ENCODE measurements at regions not wholly inside any gene's neighbourhood (a gene's known extent, or its start where the extent isn't known, plus 50 kb on each side); places are given as distances from the start of the nearest gene placed in this dataset.

DNA sequence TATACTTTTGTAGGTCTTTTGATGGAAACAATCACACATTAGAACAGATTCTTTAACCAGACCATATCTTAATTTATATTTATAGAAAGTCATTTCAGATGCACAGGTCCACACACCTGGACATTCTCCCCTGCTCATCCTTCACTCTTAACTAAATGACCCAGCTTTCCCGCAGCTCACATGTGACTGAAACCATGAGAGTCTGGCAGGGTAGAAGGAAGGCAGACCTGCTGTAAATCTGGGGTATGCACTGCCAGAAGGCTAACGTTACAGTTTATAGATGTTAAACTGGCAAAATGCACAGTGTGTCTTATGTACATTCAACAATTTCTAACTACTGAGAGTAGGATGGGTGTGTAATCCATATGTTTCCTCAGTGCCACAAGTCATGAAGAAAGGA is 359.5 kb upstream of the SPTLC3 start:
- no peak overlapping the region for H3K4me3 Mint-ChIP-seq
- H3K9me3 Mint-ChIP-seq, result peaks cover 9% of the 10 kb centered on the region

DNA sequence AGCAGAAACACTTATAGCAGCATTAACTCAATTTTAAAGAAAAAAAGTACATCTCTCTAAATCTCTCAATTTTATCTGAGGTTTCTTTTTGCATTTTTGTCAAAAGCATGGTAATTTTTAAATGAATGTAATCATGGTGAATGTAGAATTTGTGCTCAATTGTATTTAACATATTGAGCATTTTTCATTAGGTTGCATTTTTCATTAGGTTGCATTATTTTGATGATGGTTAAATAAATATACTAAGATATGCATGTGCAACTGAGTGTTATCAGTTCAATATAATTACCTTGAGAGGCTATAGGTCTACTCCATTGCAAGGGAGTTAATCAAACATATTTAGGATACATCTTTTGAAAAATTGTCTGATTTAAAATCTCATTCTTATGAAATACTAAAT is 355.1 kb upstream of the SPTLC3 start:
- H3K27ac Mint-ChIP-seq, result no peak overlapping the region
- no peak overlapping the region for H3K4me3 Mint-ChIP-seq
- no peaks in the 10 kb centered on the region for H3K27me3 Mint-ChIP-seq
- peaks cover 19% of the 10 kb centered on the region for H3K9me3 Mint-ChIP-seq
- H3K4me1 Mint-ChIP-seq (ENCODE audit: low read depth), result no peaks in the 10 kb centered on the region
- intact Hi-C loops (cut with micrococcal nuclease), result no loop called here
- H3K36me3 Mint-ChIP-seq (ENCODE audit: low read depth), result no peaks in the 10 kb centered on the region

More for the DNA sequence above, 359.5 kb upstream of the SPTLC3 start:
- H3K4me1 Mint-ChIP-seq (ENCODE audit: low read depth), result no peaks in the 10 kb centered on the region
- H3K27ac Mint-ChIP-seq, result no peak overlapping the region
- intact Hi-C loops (cut with micrococcal nuclease), result no loop called here
- no peaks in the 10 kb centered on the region for H3K36me3 Mint-ChIP-seq (ENCODE audit: low read depth)
- H3K27me3 Mint-ChIP-seq, result no peaks in the 10 kb centered on the region

DNA sequence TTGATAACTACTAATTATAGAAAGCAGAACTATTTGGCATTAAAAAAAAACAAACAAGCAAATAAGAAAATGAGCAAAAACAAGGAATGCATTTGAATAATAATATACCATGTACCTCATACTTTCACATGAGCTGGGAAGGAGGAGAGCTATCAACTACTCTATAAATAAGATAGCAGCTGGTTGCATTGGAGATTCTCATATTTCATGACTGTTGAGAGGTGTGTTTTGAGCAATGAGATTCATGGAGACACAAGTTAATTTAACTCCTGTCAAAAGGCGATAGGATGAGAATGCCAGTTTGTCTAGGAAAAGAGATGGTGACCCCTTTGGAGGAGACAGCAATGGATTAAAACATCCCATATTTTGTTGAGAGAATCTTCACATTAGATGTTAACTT is 348.8 kb upstream of the SPTLC3 start:
- Mint-ChIP-seq H3K36me3 (ENCODE audit: low read depth) (no peaks in the 10 kb centered on the region), H3K9me3 (peaks cover 58% of the 10 kb centered on the region), H3K27ac (no peak overlapping the region), H3K27me3 (no peaks in the 10 kb centered on the region), H3K4me1 (ENCODE audit: low read depth) (no peaks in the 10 kb centered on the region), H3K4me3 (no peak overlapping the region)
- intact Hi-C loops (cut with micrococcal nuclease), result no loop called here

DNA sequence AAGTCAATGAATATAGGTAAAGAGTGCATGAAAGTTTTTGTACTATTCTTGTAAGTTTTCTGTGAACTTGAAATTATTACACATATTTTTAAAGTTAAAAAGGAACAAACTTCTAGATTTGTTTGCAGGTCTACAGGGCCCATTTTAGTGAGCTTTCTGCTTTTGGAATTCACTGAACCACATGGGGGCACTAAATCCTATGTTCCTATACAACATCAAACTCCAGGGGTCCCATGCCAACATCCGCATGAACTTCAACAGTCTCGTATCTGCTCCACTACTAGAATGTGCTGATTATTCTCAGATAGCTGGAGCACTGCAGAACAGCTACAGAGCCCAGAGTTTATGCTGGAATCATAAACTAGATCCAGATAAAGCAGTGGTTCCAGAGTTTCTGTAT is 347.9 kb upstream of the SPTLC3 start:
- H3K27me3 Mint-ChIP-seq, result no peaks in the 10 kb centered on the region
- H3K4me3 Mint-ChIP-seq, result no peak overlapping the region
- no peaks in the 10 kb centered on the region for H3K36me3 Mint-ChIP-seq (ENCODE audit: low read depth)
- no peaks in the 10 kb centered on the region for H3K4me1 Mint-ChIP-seq (ENCODE audit: low read depth)
- intact Hi-C loops (cut with micrococcal nuclease), result no loop called here
- peaks cover 64% of the 10 kb centered on the region for H3K9me3 Mint-ChIP-seq
- no peak overlapping the region for H3K27ac Mint-ChIP-seq

- H3K27me3 Mint-ChIP-seq, result no peaks in the 10 kb centered on the region
- no peak overlapping the region for H3K4me3 Mint-ChIP-seq
- H3K4me1 Mint-ChIP-seq (ENCODE audit: low read depth), result no peaks in the 10 kb centered on the region
- H3K27ac Mint-ChIP-seq, result no peak overlapping the region
- H3K36me3 Mint-ChIP-seq (ENCODE audit: low read depth), result no peaks in the 10 kb centered on the region
- peaks cover 21% of the 10 kb centered on the region for H3K9me3 Mint-ChIP-seq
- intact Hi-C loops (cut with micrococcal nuclease), result no loop called here
Observed at GRCh38 chr20:12670301-12670700, 338.5 kb upstream of the SPTLC3 start.

DNA sequence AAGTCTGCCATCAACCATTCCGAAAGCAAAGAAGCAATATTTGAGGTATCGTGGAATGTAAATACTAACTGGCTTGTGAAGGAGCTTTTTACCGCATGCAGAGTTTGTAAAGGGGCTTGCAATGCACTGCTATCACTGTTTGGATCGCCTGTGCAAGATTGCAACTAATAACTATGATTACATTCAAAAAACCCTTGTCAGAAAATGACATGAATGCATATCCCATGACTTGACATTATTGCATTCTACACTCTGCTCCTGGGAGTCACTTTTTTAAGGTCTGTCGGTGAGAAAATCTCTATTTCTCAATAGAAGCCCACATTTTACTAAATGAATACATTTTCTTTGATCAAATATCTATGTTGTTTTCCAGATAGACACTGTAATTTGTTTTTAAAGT is 335.4 kb upstream of the SPTLC3 start:
- Mint-ChIP-seq H3K4me1 (ENCODE audit: low read depth) (no peaks in the 10 kb centered on the region), H3K27me3 (no peaks in the 10 kb centered on the region), H3K27ac (no peak overlapping the region), H3K4me3 (no peak overlapping the region), H3K9me3 (peaks cover 15% of the 10 kb centered on the region), H3K36me3 (ENCODE audit: low read depth) (no peaks in the 10 kb centered on the region)
- intact Hi-C loops (cut with micrococcal nuclease), result no loop called here

- intact Hi-C loops (cut with micrococcal nuclease), result no loop called here
- H3K9me3 Mint-ChIP-seq, result no peaks in the 10 kb centered on the region
- H3K4me1 Mint-ChIP-seq (ENCODE audit: low read depth), result no peaks in the 10 kb centered on the region
- no peak overlapping the region for H3K27ac Mint-ChIP-seq
- H3K27me3 Mint-ChIP-seq, result no peaks in the 10 kb centered on the region
- H3K36me3 Mint-ChIP-seq (ENCODE audit: low read depth), result no peaks in the 10 kb centered on the region
- H3K4me3 Mint-ChIP-seq, result no peak overlapping the region
Observed at GRCh38 chr20:12677925-12678324, 330.8 kb upstream of the SPTLC3 start.

- intact Hi-C loops (cut with micrococcal nuclease), result no loop called here
- Mint-ChIP-seq H3K27me3 (no peaks in the 10 kb centered on the region), H3K4me1 (ENCODE audit: low read depth) (no peaks in the 10 kb centered on the region), H3K9me3 (no peaks in the 10 kb centered on the region), H3K27ac (no peak overlapping the region), H3K36me3 (ENCODE audit: low read depth) (no peaks in the 10 kb centered on the region), H3K4me3 (no peak overlapping the region)
Observed at GRCh38 chr20:12679447-12679846, 329.3 kb upstream of the SPTLC3 start.

- H3K9me3 Mint-ChIP-seq, result peaks cover 6% of the 10 kb centered on the region
- intact Hi-C loops (cut with micrococcal nuclease), result no loop called here
- H3K4me1 Mint-ChIP-seq (ENCODE audit: low read depth), result no peaks in the 10 kb centered on the region
- H3K27ac Mint-ChIP-seq, result no peak overlapping the region
- H3K4me3 Mint-ChIP-seq, result no peak overlapping the region
- no peaks in the 10 kb centered on the region for H3K27me3 Mint-ChIP-seq
- H3K36me3 Mint-ChIP-seq (ENCODE audit: low read depth), result no peaks in the 10 kb centered on the region
Observed at GRCh38 chr20:12682613-12683012, 326.2 kb upstream of the SPTLC3 start.

DNA sequence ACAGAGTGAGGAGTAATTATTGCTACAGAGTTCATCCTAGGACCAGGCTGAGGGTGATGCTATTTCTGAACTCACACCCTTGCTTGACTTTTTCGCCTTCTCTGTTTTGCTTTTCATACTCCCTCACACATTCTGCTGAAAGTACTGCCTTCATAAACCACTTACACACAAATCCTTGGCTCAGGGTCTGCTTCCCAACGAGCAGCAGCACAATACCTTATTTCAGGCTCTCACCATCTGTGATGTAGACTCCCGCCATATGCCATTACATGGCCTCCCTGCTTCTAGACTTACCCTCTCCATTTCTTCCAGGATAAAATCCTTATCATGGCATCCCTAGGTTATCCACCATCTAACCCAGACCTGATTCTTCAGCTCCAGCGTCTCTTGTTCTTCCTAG is 321.3 kb upstream of the SPTLC3 start:
- intact Hi-C loops (cut with micrococcal nuclease), result no loop called here
- H3K4me1 Mint-ChIP-seq (ENCODE audit: low read depth), result no peaks in the 10 kb centered on the region
- peaks cover 18% of the 10 kb centered on the region for H3K9me3 Mint-ChIP-seq
- no peaks in the 10 kb centered on the region for H3K36me3 Mint-ChIP-seq (ENCODE audit: low read depth)
- H3K4me3 Mint-ChIP-seq, result no peak overlapping the region
- H3K27me3 Mint-ChIP-seq, result no peaks in the 10 kb centered on the region
- no peak overlapping the region for H3K27ac Mint-ChIP-seq

GRCh38 chr20:12695937-12696336 is 312.8 kb upstream of the SPTLC3 start:
- intact Hi-C loops (cut with micrococcal nuclease), result no loop called here
- H3K4me3 Mint-ChIP-seq, result no peak overlapping the region
- H3K4me1 Mint-ChIP-seq (ENCODE audit: low read depth), result no peaks in the 10 kb centered on the region
- H3K27me3 Mint-ChIP-seq, result no peaks in the 10 kb centered on the region
- H3K36me3 Mint-ChIP-seq (ENCODE audit: low read depth), result no peaks in the 10 kb centered on the region
- H3K9me3 Mint-ChIP-seq, result peaks cover 13% of the 10 kb centered on the region
- H3K27ac Mint-ChIP-seq, result no peak overlapping the region

- no peak overlapping the region for H3K27ac Mint-ChIP-seq
- H3K36me3 Mint-ChIP-seq (ENCODE audit: low read depth), result no peaks in the 10 kb centered on the region
- no peak overlapping the region for H3K4me3 Mint-ChIP-seq
- peaks cover 17% of the 10 kb centered on the region for H3K9me3 Mint-ChIP-seq
- intact Hi-C loops (cut with micrococcal nuclease), result no loop called here
- no peaks in the 10 kb centered on the region for H3K4me1 Mint-ChIP-seq (ENCODE audit: low read depth)
- no peaks in the 10 kb centered on the region for H3K27me3 Mint-ChIP-seq
Observed at GRCh38 chr20:12698817-12699216, 310.0 kb upstream of the SPTLC3 start.

GRCh38 chr20:12699374-12700228 is 309.2 kb upstream of the SPTLC3 start:
- no peaks in the 10 kb centered on the region for H3K36me3 Mint-ChIP-seq (ENCODE audit: low read depth)
- peaks cover 17% of the 10 kb centered on the region for H3K9me3 Mint-ChIP-seq
- H3K27ac Mint-ChIP-seq, result no peak overlapping the region
- H3K27me3 Mint-ChIP-seq, result no peaks in the 10 kb centered on the region
- no peak overlapping the region for H3K4me3 Mint-ChIP-seq
- H3K4me1 Mint-ChIP-seq (ENCODE audit: low read depth), result no peaks in the 10 kb centered on the region
- intact Hi-C loops (cut with micrococcal nuclease), result no loop called here

- H3K27ac Mint-ChIP-seq, result no peak overlapping the region
- peaks cover 14% of the 10 kb centered on the region for H3K9me3 Mint-ChIP-seq
- no peaks in the 10 kb centered on the region for H3K27me3 Mint-ChIP-seq
- no peaks in the 10 kb centered on the region for H3K4me1 Mint-ChIP-seq (ENCODE audit: low read depth)
- intact Hi-C loops (cut with micrococcal nuclease), result no loop called here
- H3K4me3 Mint-ChIP-seq, result no peak overlapping the region
- no peaks in the 10 kb centered on the region for H3K36me3 Mint-ChIP-seq (ENCODE audit: low read depth)
Observed at GRCh38 chr20:12700701-12701100, 308.1 kb upstream of the SPTLC3 start.

DNA sequence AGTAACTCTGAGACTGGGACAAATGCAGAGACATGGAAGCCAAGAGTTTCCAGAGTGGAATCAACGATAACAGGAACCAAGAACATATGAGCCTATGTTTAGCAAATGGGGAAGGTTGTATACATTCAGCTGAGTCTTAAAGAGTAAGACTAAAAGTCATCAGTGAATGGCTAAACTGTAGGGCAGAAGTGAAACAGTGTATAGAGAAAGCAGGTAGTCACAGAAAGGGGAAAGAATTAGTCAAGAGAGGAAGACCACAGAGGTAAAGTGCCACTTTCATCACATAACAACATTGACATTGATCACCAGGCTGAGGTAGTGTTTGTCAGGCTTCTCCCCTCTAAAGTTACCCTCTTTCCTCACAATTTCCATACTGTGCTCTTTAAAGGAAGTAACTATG is 306.5 kb upstream of the SPTLC3 start:
- Mint-ChIP-seq H3K27me3 (no peaks in the 10 kb centered on the region), H3K36me3 (ENCODE audit: low read depth) (no peaks in the 10 kb centered on the region), H3K4me1 (ENCODE audit: low read depth) (no peaks in the 10 kb centered on the region), H3K27ac (no peak overlapping the region), H3K4me3 (no peak overlapping the region), H3K9me3 (peaks cover 8% of the 10 kb centered on the region)
- intact Hi-C loops (cut with micrococcal nuclease), result no loop called here
